ENCODE measurements at regions not wholly inside any gene's neighbourhood (a gene's known extent, or its start where the extent isn't known, plus 50 kb on each side); places are given as distances from the start of the nearest gene placed in this dataset.

DNA sequence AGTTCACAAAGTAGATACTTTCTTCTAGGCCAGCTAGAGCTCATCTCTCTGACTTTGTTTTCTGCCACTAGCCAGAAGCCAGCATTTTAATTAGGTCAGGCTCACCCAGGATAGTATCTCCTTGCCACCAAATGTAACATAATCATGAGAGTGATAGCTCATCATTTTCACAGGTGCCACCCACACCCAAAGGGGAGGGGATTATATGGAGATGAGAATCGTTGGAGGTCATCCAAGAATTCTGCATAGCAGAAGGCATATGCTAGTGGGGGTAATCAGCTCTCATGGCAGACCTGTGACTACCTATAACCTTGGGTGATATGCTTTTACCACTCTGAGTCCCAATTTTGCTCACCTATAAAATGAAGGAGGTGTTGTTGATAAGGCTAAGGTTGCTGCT lies 523.0 kb downstream of the METTL15 start:
- Mint-ChIP-seq H3K27me3 (ENCODE audit: low read depth) (no peaks in the 10 kb centered on the region), H3K9me3 (ENCODE audit: low read depth) (peaks cover 9% of the 10 kb centered on the region), H3K36me3 (ENCODE audit: low read depth) (no peaks in the 10 kb centered on the region), H3K4me1 (ENCODE audit: low read depth) (peaks cover 2% of the 10 kb centered on the region), H3K27ac (ENCODE audit: unreplicated experiment) (no peak overlapping the region), H3K4me3 (ENCODE audit: unreplicated experiment) (no peak overlapping the region)
- TF ChIP-seq, protein P1, sequence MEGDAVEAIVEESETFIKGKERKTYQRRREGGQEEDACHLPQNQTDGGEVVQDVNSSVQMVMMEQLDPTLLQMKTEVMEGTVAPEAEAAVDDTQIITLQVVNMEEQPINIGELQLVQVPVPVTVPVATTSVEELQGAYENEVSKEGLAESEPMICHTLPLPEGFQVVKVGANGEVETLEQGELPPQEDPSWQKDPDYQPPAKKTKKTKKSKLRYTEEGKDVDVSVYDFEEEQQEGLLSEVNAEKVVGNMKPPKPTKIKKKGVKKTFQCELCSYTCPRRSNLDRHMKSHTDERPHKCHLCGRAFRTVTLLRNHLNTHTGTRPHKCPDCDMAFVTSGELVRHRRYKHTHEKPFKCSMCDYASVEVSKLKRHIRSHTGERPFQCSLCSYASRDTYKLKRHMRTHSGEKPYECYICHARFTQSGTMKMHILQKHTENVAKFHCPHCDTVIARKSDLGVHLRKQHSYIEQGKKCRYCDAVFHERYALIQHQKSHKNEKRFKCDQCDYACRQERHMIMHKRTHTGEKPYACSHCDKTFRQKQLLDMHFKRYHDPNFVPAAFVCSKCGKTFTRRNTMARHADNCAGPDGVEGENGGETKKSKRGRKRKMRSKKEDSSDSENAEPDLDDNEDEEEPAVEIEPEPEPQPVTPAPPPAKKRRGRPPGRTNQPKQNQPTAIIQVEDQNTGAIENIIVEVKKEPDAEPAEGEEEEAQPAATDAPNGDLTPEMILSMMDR (IDR thresholded peaks at IDR 0.05) = no peak
- no peak for DNase-seq (ENCODE audit: low spot score)

DNA sequence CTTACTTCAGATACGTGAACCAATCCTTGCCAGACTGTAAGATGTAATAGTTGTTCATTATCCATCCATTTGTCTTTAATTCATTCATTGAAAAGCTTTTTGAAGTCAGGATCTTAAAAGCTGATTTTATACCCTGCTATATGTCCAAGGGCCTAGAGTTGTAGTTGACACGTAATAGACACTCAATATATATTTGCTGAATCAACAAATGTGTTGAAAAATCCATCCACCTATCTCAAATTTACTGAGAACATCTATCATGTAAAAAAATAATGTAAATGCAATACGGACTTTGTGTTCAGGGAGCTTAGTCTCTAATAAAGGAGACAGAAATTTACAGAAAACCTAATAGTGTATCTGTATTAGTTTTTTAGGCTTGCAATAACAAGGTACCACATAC lies 521.0 kb downstream of the METTL15 start:
- Mint-ChIP-seq H3K27me3 (ENCODE audit: low read depth) (no peaks in the 10 kb centered on the region), H3K36me3 (ENCODE audit: low read depth) (no peaks in the 10 kb centered on the region), H3K4me1 (ENCODE audit: low read depth) (peaks cover 2% of the 10 kb centered on the region), H3K4me3 (ENCODE audit: unreplicated experiment) (no peak overlapping the region), H3K9me3 (ENCODE audit: low read depth) (peaks cover 9% of the 10 kb centered on the region), H3K27ac (ENCODE audit: unreplicated experiment) (no peak overlapping the region)
- TF ChIP-seq, protein P1 (IDR thresholded peaks at IDR 0.05) = no peak
- DNase-seq (ENCODE audit: low spot score) = no peak

DNA sequence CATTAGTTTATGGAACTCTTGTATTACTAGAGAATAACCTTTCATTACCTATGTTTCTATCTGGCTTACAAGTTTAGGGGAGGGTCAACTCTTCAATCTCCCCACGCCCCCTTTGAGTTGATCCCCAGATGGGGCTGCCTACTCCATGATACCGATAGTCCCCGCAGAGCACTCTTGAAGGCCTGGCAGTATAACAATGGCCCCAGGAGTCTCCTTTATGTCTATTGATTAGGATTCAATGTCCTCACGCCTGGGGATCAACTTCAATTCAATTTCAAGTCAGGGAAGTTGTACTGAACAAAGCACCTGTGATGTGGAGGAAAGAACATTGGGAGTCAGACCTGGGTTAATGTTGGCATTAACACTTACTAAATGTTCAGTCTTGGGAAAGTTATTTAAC lies 520.2 kb downstream of the METTL15 start:
- TF ChIP-seq, protein P1 (IDR thresholded peaks at IDR 0.05) = no peak
- Mint-ChIP-seq H3K9me3 (ENCODE audit: low read depth) (peaks cover 9% of the 10 kb centered on the region), H3K27me3 (ENCODE audit: low read depth) (no peaks in the 10 kb centered on the region), H3K4me3 (ENCODE audit: unreplicated experiment) (no peak overlapping the region), H3K36me3 (ENCODE audit: low read depth) (no peaks in the 10 kb centered on the region), H3K4me1 (ENCODE audit: low read depth) (peaks cover 2% of the 10 kb centered on the region), H3K27ac (ENCODE audit: unreplicated experiment) (no peak overlapping the region)
- no peak for DNase-seq (ENCODE audit: low spot score)

DNA sequence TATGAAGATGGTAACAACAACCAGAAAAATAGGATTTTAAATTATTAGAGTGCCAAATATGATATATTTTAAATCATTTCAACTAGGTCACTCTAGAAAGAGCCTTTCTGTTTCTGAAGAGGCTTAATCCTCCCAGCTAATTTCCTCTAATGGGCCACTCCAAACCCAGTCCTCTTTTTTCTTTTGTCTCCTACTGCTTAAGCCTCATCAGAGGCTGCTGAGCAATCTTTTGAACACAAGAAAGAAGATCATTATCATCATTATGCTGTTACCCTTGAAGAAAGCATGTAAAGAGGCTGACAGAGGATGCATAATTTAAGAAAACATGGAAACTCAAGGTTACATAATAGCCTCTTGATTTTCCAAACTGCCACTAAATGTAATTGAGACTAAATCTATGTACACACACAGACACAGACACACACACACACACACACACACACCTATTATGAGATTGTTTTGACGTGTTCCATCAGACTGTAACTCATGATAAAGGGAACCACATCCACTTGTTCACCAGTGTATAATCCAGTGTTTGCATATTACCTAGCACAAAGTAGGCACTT lies 519.6 kb downstream of the METTL15 start:
- Mint-ChIP-seq H3K4me3 (ENCODE audit: unreplicated experiment) (no peak overlapping the region), H3K4me1 (ENCODE audit: low read depth) (peaks cover 2% of the 10 kb centered on the region), H3K9me3 (ENCODE audit: low read depth) (peaks cover 9% of the 10 kb centered on the region), H3K36me3 (ENCODE audit: low read depth) (no peaks in the 10 kb centered on the region), H3K27ac (ENCODE audit: unreplicated experiment) (no peak overlapping the region), H3K27me3 (ENCODE audit: low read depth) (no peaks in the 10 kb centered on the region)
- TF ChIP-seq, protein P1 (IDR thresholded peaks at IDR 0.05) = no peak
- no peak for DNase-seq (ENCODE audit: low spot score)

GRCh38 chr11:28625532-28625931 lies 517.3 kb downstream of the METTL15 start:
- no peaks in the 10 kb centered on the region for H3K4me1 Mint-ChIP-seq (ENCODE audit: low read depth)

More at GRCh38 chr11:28625532-28625931, 517.3 kb downstream of the METTL15 start:
- Mint-ChIP-seq H3K9me3 (ENCODE audit: low read depth) (peaks cover 9% of the 10 kb centered on the region), H3K36me3 (ENCODE audit: low read depth) (no peaks in the 10 kb centered on the region), H3K4me3 (ENCODE audit: unreplicated experiment) (no peak overlapping the region), H3K27me3 (ENCODE audit: low read depth) (no peaks in the 10 kb centered on the region), H3K27ac (ENCODE audit: unreplicated experiment) (no peak overlapping the region)
- TF ChIP-seq, protein P1 (IDR thresholded peaks at IDR 0.05) = no peak
- no peak for DNase-seq (ENCODE audit: low spot score)

All from chondrocyte (in vitro differentiated cells).